RWPE2 (cell line): ENCODE measurements at regions not wholly inside any gene's neighbourhood (a gene's known extent, or its start where the extent isn't known, plus 50 kb on each side); places are given as distances from the start of the nearest gene placed in this dataset.

Experiments used
- ATAC-seq: fragments of 200-7000 bp; cut with Tn5 transposase; 3 replicates; pipeline ENCODE4 v1.9.1; 2021; ENCODE audit warnings: low read depth
- DNase-seq: peaks from one replicate; pipeline ENCODE4 v3.0.0-alpha.2; 2020; ENCODE audit warnings: low spot score
- H3K27ac ChIP-seq: fragments of 450-650 bp; 2 replicates; pipeline ENCODE4 v1.5.1; 2017; ENCODE audit warnings: mild to moderate bottlenecking; ENCODE audit not compliant: poor library complexity, severe bottlenecking
- H3K27me3 ChIP-seq: fragments of 250-450 bp; sonication (Bioruptor Pico); 2 replicates; pipeline ENCODE4 v1.5.1; 2021; ENCODE audit warnings: mild to moderate bottlenecking, moderate library complexity; ENCODE audit not compliant: insufficient read depth, poor library complexity, severe bottlenecking
- H3K36me3 ChIP-seq: fragments of 250-450 bp; sonication (Bioruptor Pico); 2 replicates; pipeline ENCODE4 v1.5.1; 2020; ENCODE audit warnings: low read depth, mild to moderate bottlenecking, moderate library complexity
- H3K4me1 ChIP-seq: fragments of 250-450 bp; sonication (Bioruptor Pico); 2 replicates; pipeline ENCODE4 v1.5.1; 2021; ENCODE audit warnings: mild to moderate bottlenecking, moderate library complexity; ENCODE audit not compliant: insufficient read depth, poor library complexity, severe bottlenecking
- H3K4me3 ChIP-seq: fragments of 250-450 bp; sonication (Bioruptor Pico); 2 replicates; pipeline ENCODE4 v1.5.1; 2021; ENCODE audit warnings: mild to moderate bottlenecking, moderate library complexity; ENCODE audit not compliant: severe bottlenecking
- H3K9me3 ChIP-seq: fragments of 250-450 bp; sonication (Bioruptor Pico); 2 replicates; pipeline ENCODE4 v1.5.1; 2021; ENCODE audit warnings: mild to moderate bottlenecking, moderate library complexity; ENCODE audit not compliant: severe bottlenecking
- CTCF ChIP-seq: fragments of 450-650 bp; IDR thresholded peaks from one replicate; pipeline ENCODE4 v1.5.1; 2017; ENCODE audit warnings: mild to moderate bottlenecking, moderate library complexity; ENCODE audit not compliant: poor library complexity, severe bottlenecking

GRCh38 chr6:91266156-91266555, 679.3 kb upstream of the MAP3K7 start:
- DNase-seq (no peak), ATAC-seq (no peak)
- no peak overlapping the region for H3K27ac ChIP-seq
- no peaks in the 10 kb centered on the region for H3K27me3 ChIP-seq
- H3K4me1 ChIP-seq: no peaks in the 10 kb centered on the region
- H3K9me3 ChIP-seq: peaks cover 2% of the 10 kb centered on the region
- no peaks in the 10 kb centered on the region for H3K36me3 ChIP-seq
- no peak overlapping the region for H3K4me3 ChIP-seq
- no peak for TF ChIP-seq CTCF

GRCh38 chr6:91243436-91243835, 656.6 kb upstream of the MAP3K7 start:
- Histone ChIP-seq H3K36me3 (no peaks in the 10 kb centered on the region), H3K4me1 (no peaks in the 10 kb centered on the region), H3K27ac (no peak overlapping the region), H3K27me3 (no peaks in the 10 kb centered on the region), H3K9me3 (no peaks in the 10 kb centered on the region), H3K4me3 (no peak overlapping the region)
- no peak for TF ChIP-seq CTCF
- DNase-seq: no peak
- ATAC-seq: no peak

- Histone ChIP-seq H3K9me3 (no peaks in the 10 kb centered on the region), H3K27ac (no peak overlapping the region), H3K27me3 (no peaks in the 10 kb centered on the region), H3K4me3 (no peak overlapping the region), H3K4me1 (no peaks in the 10 kb centered on the region), H3K36me3 (no peaks in the 10 kb centered on the region)
- DNase-seq (no peak), ATAC-seq (no peak)
- TF ChIP-seq CTCF: no peak
Measured at GRCh38 chr6:91242614-91242949, 655.7 kb upstream of the MAP3K7 start.

- Histone ChIP-seq H3K27me3 (no peaks in the 10 kb centered on the region), H3K9me3 (no peaks in the 10 kb centered on the region), H3K4me3 (no peak overlapping the region), H3K36me3 (no peaks in the 10 kb centered on the region), H3K4me1 (no peaks in the 10 kb centered on the region), H3K27ac (no peak overlapping the region)
- no peak for ATAC-seq
- DNase-seq: no peak
- TF ChIP-seq CTCF: no peak
Measured at GRCh38 chr6:91241946-91242613, 655.2 kb upstream of the MAP3K7 start.

GRCh38 chr6:91240878-91241603, 654.2 kb upstream of the MAP3K7 start:
- Histone ChIP-seq H3K27ac (no peak overlapping the region), H3K36me3 (no peaks in the 10 kb centered on the region), H3K4me1 (no peaks in the 10 kb centered on the region), H3K4me3 (no peak overlapping the region), H3K27me3 (no peaks in the 10 kb centered on the region), H3K9me3 (no peaks in the 10 kb centered on the region)
- DNase-seq (no peak), ATAC-seq (no peak)
- TF ChIP-seq CTCF: no peak
